ENCODE measurements at regions not wholly inside any gene's neighbourhood (a gene's known extent, or its start where the extent isn't known, plus 50 kb on each side); places are given as distances from the start of the nearest gene placed in this dataset.

DNA sequence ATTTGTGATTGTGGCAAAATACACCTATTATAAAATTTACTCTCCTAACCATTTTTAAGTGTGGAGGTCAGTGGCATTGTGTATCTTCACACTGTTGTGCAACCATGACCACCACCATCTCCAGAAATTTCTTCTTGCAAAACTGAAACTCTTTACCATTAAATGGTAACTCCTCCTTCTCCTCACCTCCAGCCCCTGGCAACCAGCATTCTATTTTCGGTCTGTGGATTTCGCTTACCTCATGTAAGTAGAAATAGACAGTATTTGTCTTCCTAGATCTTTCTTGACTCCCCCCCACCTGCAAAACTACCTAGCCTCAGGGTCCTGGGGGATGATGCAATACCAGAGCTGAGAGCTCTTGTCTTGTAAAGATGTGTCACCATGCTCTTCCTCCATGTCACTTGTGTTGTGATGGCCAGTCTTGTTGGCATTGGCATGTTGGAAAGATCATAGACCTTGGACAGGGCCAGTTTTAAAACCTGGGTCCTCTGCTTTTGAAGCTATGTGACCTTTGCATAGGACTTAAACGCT lies 71.1 kb upstream of the EMX2 start:
- no peaks in the 10 kb centered on the region for H3K4me1 ChIP-seq (ENCODE audit: control insufficient read depth, insufficient read depth, low read length)
- 94% methylated on average over 3 of the region's 3 CpGs for WGBS
- no peaks in the 10 kb centered on the region for H3K27me3 ChIP-seq (ENCODE audit: control insufficient read depth, insufficient read depth)
- H3K27ac ChIP-seq (ENCODE audit: low read length) = no peak overlapping the region
- intact Hi-C loops (cut with DNase I) = no loop called here
- DNase-seq (no peak), ATAC-seq (no peak)
- H3K9me3 ChIP-seq (ENCODE audit: control insufficient read depth, low read length) = no peaks in the 10 kb centered on the region
- no peak overlapping the region for H3K4me3 ChIP-seq (ENCODE audit: low read length)

GRCh38 chr10:117470733-117471132 lies 71.8 kb upstream of the EMX2 start:
- Histone ChIP-seq H3K27ac (ENCODE audit: low read length) (no peak overlapping the region), H3K4me1 (ENCODE audit: control insufficient read depth, insufficient read depth, low read length) (no peaks in the 10 kb centered on the region), H3K4me3 (ENCODE audit: low read length) (no peak overlapping the region), H3K27me3 (ENCODE audit: control insufficient read depth, insufficient read depth) (no peaks in the 10 kb centered on the region), H3K9me3 (ENCODE audit: control insufficient read depth, low read length) (no peaks in the 10 kb centered on the region)
- intact Hi-C loops (cut with DNase I) = no loop called here
- WGBS = 75% methylated on average over 5 of the region's 5 CpGs
- DNase-seq (no peak), ATAC-seq (no peak)

DNA sequence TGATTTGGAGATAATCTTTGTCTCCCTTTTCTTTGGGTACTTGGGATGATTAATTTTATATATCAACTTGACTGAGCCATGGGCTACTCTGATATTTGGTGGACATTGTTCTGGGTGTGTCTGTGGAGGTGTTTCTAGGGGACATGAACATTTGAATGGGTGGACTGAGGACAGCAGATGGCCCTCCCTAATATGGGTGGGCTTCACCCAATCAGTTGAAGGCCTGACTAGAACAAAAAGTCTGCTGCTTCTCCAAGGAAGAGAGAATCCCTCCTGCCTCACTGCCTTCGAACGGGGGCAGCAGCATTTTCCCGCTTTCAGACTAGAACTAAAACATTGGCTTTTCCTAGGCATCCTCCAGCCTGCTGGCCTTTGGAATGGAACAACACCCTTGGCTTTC lies 73.9 kb upstream of the EMX2 start:
- Histone ChIP-seq H3K4me3 (ENCODE audit: low read length) (no peak overlapping the region), H3K27ac (ENCODE audit: low read length) (no peak overlapping the region), H3K27me3 (ENCODE audit: control insufficient read depth, insufficient read depth) (no peaks in the 10 kb centered on the region), H3K4me1 (ENCODE audit: control insufficient read depth, insufficient read depth, low read length) (no peaks in the 10 kb centered on the region), H3K9me3 (ENCODE audit: control insufficient read depth, low read length) (no peaks in the 10 kb centered on the region)
- no peak for ATAC-seq
- 94% methylated on average over 3 of the region's 3 CpGs for WGBS
- no peak for DNase-seq
- intact Hi-C loops (cut with DNase I) = no loop called here

DNA sequence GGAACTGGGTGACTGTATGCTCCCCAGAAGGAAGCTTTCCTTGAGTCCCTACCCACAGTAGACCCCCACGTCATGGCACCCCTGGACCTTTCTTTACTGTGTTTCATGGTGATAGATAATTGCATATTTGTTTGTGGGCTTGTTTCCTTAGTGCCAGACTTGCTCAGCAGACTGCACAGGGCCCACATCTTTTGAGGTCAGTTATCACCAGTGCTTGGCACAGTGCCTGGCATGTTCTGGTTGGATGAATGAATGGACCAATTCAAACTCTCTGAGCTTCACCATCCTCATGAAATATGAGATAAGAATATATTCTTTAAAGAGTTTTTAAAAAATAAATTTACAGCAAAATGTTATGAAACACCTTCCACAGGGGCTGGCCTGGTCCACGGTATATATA lies 78.4 kb upstream of the EMX2 start:
- Histone ChIP-seq H3K4me3 (ENCODE audit: low read length) (no peak overlapping the region), H3K27me3 (ENCODE audit: control insufficient read depth, insufficient read depth) (no peaks in the 10 kb centered on the region), H3K27ac (ENCODE audit: low read length) (no peak overlapping the region), H3K9me3 (ENCODE audit: control insufficient read depth, low read length) (peaks cover 2% of the 10 kb centered on the region), H3K4me1 (ENCODE audit: control insufficient read depth, insufficient read depth, low read length) (no peaks in the 10 kb centered on the region)
- 48% methylated on average over 2 of the region's 2 CpGs for WGBS
- intact Hi-C loops (cut with DNase I) = no loop called here
- DNase-seq = peak in 1 of 3 donors; percentile 48
- ATAC-seq = no peak

DNA sequence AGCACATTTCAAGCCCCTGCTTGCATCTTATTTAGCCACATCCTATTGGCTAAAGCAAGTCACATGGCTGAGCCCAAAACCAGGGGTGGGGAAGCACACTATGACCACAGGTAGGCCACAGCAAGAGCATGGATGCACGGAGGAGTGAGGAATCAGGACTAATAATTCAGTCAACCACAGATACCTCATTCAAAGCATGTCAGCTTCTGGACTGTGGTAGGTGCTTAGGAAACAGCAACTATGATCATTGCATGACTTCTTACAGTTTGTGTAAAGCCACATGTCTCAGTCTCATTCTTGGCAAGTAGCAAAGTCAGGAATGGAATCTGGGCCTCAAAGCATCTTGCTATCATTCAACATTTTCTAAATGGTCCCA lies 79.0 kb upstream of the EMX2 start:
- Histone ChIP-seq H3K4me1 (ENCODE audit: control insufficient read depth, insufficient read depth, low read length) (no peaks in the 10 kb centered on the region), H3K27ac (ENCODE audit: low read length) (no peak overlapping the region)
- 88% methylated on average over 1 of the region's 1 CpG for WGBS

GRCh38 chr10:117462816-117463544 lies 79.6 kb upstream of the EMX2 start:
- H3K27me3 ChIP-seq (ENCODE audit: control insufficient read depth, insufficient read depth) = no peaks in the 10 kb centered on the region
- H3K27ac ChIP-seq (ENCODE audit: low read length) = no peak overlapping the region
- WGBS = 81% methylated on average over 1 of the region's 1 CpG
- peaks cover 2% of the 10 kb centered on the region for H3K9me3 ChIP-seq (ENCODE audit: control insufficient read depth, low read length)
- ATAC-seq = no peak
- no peak for DNase-seq
- intact Hi-C loops (cut with DNase I) = no loop called here
- H3K4me3 ChIP-seq (ENCODE audit: low read length) = no peak overlapping the region
- no peaks in the 10 kb centered on the region for H3K4me1 ChIP-seq (ENCODE audit: control insufficient read depth, insufficient read depth, low read length)

More for the DNA sequence above, 79.0 kb upstream of the EMX2 start:
- Histone ChIP-seq H3K9me3 (ENCODE audit: control insufficient read depth, low read length) (peaks cover 2% of the 10 kb centered on the region), H3K4me3 (ENCODE audit: low read length) (no peak overlapping the region), H3K27me3 (ENCODE audit: control insufficient read depth, insufficient read depth) (no peaks in the 10 kb centered on the region)
- DNase-seq (no peak), ATAC-seq (no peak)
- intact Hi-C loops (cut with DNase I) = no loop called here

DNA sequence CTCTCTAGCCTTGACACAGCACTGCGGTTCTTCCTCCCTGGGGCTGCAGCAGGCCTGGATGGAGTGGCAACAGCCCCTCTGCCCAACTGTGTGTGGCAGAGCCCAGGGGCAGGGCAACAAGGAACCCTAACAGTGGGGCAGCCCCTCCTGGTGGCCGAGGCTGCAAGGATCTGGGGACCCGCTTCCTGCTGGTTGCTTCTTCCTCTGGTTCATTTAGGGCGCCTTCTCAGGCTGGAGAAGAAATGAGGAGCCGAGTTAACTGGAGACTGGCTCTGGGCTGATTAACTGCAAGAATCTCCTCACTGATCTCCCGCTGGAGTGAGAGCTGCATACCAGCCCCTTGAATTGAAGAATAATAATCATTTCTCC lies 80.1 kb upstream of the EMX2 start:
- ATAC-seq (no peak), DNase-seq (no peak)
- Histone ChIP-seq H3K4me3 (ENCODE audit: low read length) (no peak overlapping the region), H3K27me3 (ENCODE audit: control insufficient read depth, insufficient read depth) (no peaks in the 10 kb centered on the region), H3K9me3 (ENCODE audit: control insufficient read depth, low read length) (peaks cover 2% of the 10 kb centered on the region), H3K4me1 (ENCODE audit: control insufficient read depth, insufficient read depth, low read length) (no peaks in the 10 kb centered on the region), H3K27ac (ENCODE audit: low read length) (no peak overlapping the region)
- WGBS = 58% methylated on average over 6 of the region's 6 CpGs
- intact Hi-C loops (cut with DNase I) = no loop called here

GRCh38 chr10:117461766-117462423 lies 80.7 kb upstream of the EMX2 start:
- Histone ChIP-seq H3K4me1 (ENCODE audit: control insufficient read depth, insufficient read depth, low read length) (no peaks in the 10 kb centered on the region), H3K27ac (ENCODE audit: low read length) (no peak overlapping the region), H3K27me3 (ENCODE audit: control insufficient read depth, insufficient read depth) (no peaks in the 10 kb centered on the region), H3K9me3 (ENCODE audit: control insufficient read depth, low read length) (peaks cover 2% of the 10 kb centered on the region), H3K4me3 (ENCODE audit: low read length) (no peak overlapping the region)
- intact Hi-C loops (cut with DNase I) = no loop called here
- ATAC-seq = peak; percentile 51 to 53
- 60% methylated on average over 7 of the region's 7 CpGs for WGBS
- peak; percentile 48 to 61 (median 57) for DNase-seq

DNA sequence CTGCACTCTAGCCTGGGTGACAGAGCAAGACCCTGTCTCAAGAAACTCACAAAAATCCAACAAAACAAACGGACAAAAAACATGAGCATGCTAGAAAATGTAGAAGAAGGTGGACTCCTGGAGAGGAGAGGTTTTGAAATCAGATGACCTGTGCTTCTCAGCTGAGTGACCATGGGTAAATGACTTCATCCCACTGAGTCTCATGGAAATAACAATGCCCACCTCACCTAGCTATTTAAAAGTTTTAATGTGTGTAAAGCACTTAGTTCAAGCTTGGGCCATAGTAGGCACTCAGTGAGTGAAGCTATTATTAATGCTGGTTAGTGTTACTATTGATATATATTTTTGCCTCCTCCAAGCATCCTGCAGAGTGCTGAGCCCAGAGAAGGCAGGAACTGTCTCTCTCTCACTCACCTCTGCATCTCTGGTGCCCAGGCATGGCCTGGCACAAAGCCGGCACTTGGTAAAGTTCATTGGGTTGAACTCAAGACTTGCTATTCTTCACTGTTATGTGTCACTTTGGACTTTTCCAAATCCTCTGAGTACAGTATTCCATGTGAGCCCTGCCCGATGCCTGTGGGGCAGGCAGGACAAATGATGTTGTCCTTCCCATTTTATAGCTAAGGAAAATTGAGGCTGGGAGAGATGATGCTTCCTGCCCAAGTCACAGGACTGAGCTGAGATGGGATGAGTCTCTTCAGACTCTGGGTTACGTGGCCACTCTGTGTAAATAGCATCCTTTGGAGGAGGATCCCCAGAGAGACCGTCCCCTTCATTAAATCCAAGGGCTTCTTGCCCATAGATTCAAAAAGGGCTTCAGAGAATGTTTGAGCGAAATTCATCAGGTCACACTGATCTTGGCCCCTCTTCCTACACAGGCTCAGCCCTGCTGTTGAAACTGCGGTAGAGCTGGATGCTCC lies 81.4 kb upstream of the EMX2 start:
- DNase-seq (no peak), ATAC-seq (no peak)
- Histone ChIP-seq H3K27me3 (ENCODE audit: control insufficient read depth, insufficient read depth) (no peaks in the 10 kb centered on the region), H3K4me3 (ENCODE audit: low read length) (no peak overlapping the region), H3K4me1 (ENCODE audit: control insufficient read depth, insufficient read depth, low read length) (no peaks in the 10 kb centered on the region), H3K27ac (ENCODE audit: low read length) (no peak overlapping the region), H3K9me3 (ENCODE audit: control insufficient read depth, low read length) (peaks cover 2% of the 10 kb centered on the region)
- 81% methylated on average over 7 of the region's 7 CpGs for WGBS
- intact Hi-C loops (cut with DNase I) = no loop called here

- Histone ChIP-seq H3K9me3 (ENCODE audit: control insufficient read depth, low read length) (peaks cover 2% of the 10 kb centered on the region), H3K27ac (ENCODE audit: low read length) (no peak overlapping the region), H3K4me3 (ENCODE audit: low read length) (no peak overlapping the region), H3K27me3 (ENCODE audit: control insufficient read depth, insufficient read depth) (no peaks in the 10 kb centered on the region), H3K4me1 (ENCODE audit: control insufficient read depth, insufficient read depth, low read length) (no peaks in the 10 kb centered on the region)
- ATAC-seq (no peak), DNase-seq (no peak)
- intact Hi-C loops (cut with DNase I) = no loop called here
- WGBS = 43% methylated on average over 4 of the region's 4 CpGs
These were observed 83.3 kb upstream of the PDZD8 start for GRCh38 chr10:117458571-117458970.

DNA sequence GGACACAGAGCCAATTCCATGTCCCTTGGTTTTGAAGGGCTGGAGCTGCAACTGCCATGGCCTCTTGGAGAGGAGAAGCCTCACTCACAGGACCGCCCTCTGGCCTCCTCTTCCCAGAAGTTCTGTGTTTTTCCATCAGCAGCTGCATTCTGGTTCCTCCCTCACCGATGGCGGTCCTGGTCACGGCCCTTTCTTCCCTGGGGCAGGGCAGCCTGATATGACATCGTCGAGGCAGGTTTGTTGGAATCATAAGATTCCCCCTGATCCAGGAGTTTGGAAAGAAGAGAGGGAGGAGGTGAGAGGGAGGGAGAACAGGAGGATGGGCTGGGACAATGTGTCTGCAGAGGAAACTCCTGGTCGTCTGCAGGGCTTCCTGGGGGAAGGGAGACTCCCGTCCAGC lies 82.7 kb upstream of the PDZD8 start:
- DNase-seq (no peak), ATAC-seq (no peak)
- H3K4me1 ChIP-seq (ENCODE audit: control insufficient read depth, insufficient read depth, low read length) = no peaks in the 10 kb centered on the region
- H3K9me3 ChIP-seq (ENCODE audit: control insufficient read depth, low read length) = no peaks in the 10 kb centered on the region
- WGBS = 69% methylated on average over 8 of the region's 8 CpGs
- intact Hi-C loops (cut with DNase I) = no loop called here
- H3K4me3 ChIP-seq (ENCODE audit: low read length) = no peak overlapping the region
- H3K27ac ChIP-seq (ENCODE audit: low read length) = no peak overlapping the region
- H3K27me3 ChIP-seq (ENCODE audit: control insufficient read depth, insufficient read depth) = no peaks in the 10 kb centered on the region

All from right cardiac atrium (tissue), 5 donors.